NCI-H2227 (cell line): ENCODE measurements at regions not wholly inside any gene's neighbourhood (a gene's known extent, or its start where the extent isn't known, plus 50 kb on each side); places are given as distances from the start of the nearest gene placed in this dataset.
"Not testable (repeated sequence)": the region's sequence is repeated elsewhere in the genome, so short reads cannot be mapped to it uniquely, and the experiment has no call there.

Source experiments
- DNase-seq: peaks from one replicate; lab custom pipeline; 2025; ENCODE audit not compliant: unreplicated experiment; lab: John Stamatoyannopoulos, UW

GRCh38 chr16:15307184-15307583 lies 70.9 kb downstream of the NPIPA5 start:
- not testable (repeated sequence) for DNase-seq

- not testable (repeated sequence) for DNase-seq
These were observed 72.2 kb downstream of the NPIPA5 start for GRCh38 chr16:15305889-15306288.

GRCh38 chr16:15303667-15304324 lies 74.3 kb downstream of the NPIPA5 start:
- DNase-seq, result not testable (repeated sequence)

DNA sequence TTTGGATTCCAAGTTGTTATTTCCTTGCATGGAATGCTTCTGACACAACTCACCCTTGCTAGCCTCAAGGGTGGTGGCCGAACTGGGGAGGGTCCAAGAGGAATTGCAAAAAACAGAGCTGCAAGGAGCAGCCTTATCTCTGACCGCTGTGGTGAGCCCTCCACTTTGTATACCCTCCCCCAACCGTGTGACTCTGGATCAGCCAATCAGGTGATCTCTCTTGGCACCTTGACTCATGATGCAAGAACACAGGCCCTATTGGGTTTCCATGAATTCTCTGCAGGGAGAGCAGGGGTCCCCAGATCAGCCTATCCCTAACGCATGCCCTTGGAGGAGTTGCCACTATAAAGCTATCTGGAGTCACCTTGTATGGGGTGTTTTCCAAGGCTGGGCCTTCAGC lies 81.0 kb downstream of the NPIPA5 start:
- DNase-seq, result not testable (repeated sequence)

DNA sequence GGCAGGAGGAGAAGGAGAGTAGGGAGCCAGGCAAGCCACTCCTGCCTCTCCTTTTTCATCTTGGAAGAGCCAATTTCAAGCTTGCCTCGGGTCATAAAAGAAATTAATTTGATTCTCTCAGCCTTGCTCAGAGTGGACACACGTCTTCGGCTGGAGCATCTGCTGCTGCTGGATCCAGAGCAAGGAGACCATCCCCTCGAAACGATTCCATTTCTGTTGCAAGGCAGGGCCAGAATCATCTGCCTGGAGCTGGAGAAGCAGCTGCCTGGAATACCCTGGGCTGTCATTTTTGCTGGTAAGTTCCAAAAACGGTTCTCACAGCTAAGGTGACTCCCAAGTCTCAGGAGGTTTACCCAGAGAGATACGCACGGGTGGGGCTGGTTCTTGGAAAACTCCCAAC lies 103.3 kb downstream of the NPIPA5 start:
- peak; percentile 26 for DNase-seq

GRCh38 chr16:15273964-15274363 lies 104.1 kb downstream of the NPIPA5 start:
- DNase-seq, result not testable (repeated sequence)

GRCh38 chr16:15266941-15267340 lies 111.2 kb downstream of the NPIPA5 start:
- not testable (repeated sequence) for DNase-seq

GRCh38 chr16:15262212-15262611 lies 115.9 kb downstream of the NPIPA5 start:
- not testable (repeated sequence) for DNase-seq

DNA sequence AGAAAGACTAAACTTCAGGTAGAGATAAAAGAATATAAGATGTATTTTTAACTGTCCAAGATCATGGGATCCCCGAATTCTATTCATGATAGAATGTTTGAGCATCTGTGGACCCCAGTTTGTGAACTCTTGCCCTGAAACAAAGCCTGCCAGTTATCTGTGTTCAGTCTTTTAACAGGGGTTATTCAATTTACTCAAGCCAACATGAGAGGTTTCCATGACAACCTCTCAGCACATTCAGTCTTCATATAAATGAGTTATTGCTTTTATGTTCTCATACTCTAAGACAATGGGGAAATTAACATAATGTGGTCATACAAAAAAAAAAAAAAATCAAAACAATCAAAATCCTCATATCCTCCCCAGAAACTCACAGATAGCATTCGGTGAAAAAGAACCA lies 130.1 kb downstream of the NPIPA5 start:
- not testable (repeated sequence) for DNase-seq

DNA sequence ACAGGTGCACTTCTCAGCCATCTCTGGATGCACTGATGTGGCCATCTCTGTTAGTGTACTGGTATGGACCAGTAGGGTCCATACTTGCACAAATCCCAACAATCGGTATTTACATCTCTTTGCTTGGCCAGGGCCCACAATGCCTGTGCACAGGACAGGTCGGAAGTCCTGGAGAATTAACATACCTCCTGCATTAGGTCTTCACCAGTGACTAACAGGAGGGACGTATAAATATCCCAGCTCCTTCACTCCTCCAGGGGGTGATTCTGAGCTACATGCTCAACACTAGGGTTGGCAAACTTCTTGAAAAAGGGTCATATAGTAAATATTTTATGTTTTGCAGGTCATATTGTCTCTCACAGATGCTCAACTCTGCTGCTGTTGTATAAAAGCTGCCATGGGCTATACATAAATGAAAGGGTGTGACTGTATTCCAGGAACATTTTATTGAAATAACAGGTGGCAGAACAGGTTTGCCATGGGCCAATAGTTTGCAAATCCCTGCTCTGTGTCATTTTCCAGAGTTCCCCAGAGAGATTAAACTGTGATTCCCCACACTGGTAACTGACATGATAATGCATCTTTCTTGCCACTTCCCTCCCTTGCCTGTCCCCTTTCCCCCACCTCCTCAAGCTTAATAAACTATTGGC lies 141.3 kb downstream of the NPIPA5 start:
- DNase-seq, result not testable (repeated sequence)

DNA sequence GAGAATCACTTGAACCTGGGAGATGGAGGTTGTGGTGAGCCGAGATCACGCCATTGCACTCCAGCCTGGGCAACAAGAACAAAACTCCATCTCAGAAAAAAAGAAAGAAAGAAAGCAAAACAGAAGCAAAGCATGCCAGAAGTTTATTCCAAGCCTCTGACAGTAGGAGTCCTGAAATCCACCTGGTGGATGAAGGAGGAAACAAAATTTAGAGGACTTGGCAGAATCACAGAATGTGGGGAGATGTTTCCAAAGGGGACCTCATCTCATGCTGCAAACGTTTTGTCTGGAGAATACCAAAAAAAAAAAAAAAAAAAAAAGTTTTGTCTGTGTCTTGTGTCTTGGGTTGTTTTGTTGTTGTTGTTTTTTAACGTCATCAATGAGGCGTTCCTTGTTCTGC lies 141.1 kb upstream of the RRN3 start:
- DNase-seq, result not testable (repeated sequence)

GRCh38 chr16:15234702-15235101 lies 140.6 kb upstream of the RRN3 start:
- not testable (repeated sequence) for DNase-seq

DNA sequence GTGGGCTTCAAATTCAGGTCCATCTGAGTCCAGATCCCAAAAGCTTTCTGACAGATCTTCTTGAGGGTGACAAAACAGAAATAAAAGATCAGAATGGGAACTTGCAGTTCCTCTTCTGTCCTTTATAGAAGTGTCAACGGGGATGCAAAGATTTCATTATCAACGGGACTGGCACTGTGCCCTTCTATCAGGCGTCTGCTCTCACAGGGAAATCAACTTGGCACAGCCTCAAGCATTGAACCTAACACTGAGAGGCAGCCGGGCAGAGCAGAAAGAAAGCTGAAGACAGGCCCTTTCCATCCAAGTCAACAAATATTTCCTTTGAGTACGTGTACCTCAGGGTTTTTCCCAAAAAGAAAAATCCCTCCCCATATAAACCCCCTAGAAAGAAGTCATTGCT lies 136.4 kb upstream of the RRN3 start:
- not testable (repeated sequence) for DNase-seq

GRCh38 chr16:15229661-15230060 lies 135.6 kb upstream of the RRN3 start:
- DNase-seq, result not testable (repeated sequence)

- DNase-seq, result not testable (repeated sequence)
These were observed 130.6 kb upstream of the RRN3 start for GRCh38 chr16:15224651-15225050.

DNA sequence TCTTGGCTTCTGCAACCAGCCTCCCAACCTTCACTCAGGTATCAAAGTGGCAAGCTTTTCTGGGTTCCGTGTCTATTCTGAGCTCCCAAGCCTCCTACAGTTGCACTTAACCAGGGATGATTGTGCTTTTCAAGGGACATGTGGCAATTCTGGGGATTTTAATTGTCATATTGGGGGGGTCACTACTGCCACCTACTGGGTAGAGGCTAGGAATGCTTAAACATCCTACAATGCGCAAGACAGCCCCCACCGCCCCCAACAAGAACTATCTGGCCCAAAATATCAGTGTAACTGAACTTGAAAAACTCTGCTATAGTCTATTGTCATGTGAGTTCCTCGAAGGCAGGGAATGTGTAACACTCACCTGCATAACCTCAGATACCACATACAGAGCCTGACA lies 129.3 kb upstream of the RRN3 start:
- DNase-seq, result not testable (repeated sequence)

DNA sequence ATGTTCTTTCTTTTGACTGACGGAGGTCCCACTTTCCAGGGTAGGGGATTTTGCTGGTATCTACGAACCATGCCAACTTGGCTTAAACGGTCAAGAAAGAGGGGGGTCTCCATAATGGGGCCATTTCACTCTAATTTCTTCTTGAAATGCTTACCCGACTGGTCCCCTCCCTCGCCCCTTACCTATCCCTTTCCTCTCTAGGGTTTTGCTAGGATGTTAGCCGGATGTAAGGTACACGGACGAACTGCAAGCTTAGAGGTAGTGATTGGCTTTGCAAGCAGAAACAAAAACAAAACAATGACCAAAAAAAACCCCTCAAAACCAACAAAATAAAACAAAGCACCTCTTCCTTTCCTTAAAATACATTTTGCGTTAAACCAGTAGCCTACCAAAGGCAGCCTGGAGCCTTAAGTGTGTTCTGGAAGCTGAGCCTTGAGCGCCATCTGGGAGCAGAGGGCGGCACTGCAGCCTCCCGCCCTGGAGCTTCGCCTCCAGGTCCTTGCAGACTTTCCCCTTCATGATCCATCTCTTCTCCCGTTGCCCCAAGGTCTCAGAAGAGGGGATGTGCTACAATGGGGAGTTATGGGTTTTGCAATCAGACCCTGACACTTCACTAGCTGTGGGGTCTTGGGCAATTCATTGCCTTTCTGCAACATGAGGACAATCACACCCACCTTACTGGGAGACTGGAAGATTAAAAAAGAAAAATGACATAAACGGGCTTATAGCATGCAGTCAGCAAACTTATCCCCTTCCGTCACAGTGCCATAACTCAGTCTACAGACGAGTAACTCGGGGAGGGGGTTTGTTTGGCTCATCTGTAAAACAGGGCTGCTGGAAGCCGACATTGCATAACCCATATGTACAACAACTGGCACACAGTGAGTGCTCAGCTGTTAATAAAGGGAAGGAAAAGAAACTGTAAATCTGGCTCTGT lies 125.9 kb upstream of the RRN3 start:
- DNase-seq, result not testable (repeated sequence)

DNA sequence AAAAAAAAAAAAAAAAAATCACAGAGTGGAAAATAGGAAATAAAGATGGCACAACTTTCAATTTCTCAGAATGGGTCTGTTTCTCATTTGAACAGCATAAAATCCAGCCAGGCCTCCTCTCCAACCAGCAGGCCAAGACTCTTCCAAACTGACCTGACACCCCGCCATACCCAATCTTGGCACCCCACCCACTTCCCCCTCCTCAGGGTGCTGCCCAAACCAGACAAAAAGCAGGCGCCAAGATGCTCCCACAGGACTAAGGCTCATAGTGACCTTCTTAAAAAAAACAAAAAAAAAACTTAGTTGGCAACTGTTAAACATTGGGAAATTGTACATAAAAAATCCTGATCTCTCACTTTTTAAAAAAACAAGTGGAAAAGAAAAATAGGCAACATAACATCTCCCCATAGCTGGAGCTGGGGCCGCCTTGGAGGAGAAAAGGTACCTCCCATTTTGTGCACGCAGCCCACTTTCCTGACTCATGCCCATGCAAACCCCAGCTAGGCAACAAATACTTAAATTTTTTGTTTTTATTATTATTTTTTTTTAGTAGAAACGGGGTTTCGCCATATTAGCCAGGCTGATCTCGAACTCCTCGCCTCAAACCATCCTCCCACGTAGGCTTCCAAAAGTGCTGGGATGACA lies 124.9 kb upstream of the RRN3 start:
- not testable (repeated sequence) for DNase-seq

DNA sequence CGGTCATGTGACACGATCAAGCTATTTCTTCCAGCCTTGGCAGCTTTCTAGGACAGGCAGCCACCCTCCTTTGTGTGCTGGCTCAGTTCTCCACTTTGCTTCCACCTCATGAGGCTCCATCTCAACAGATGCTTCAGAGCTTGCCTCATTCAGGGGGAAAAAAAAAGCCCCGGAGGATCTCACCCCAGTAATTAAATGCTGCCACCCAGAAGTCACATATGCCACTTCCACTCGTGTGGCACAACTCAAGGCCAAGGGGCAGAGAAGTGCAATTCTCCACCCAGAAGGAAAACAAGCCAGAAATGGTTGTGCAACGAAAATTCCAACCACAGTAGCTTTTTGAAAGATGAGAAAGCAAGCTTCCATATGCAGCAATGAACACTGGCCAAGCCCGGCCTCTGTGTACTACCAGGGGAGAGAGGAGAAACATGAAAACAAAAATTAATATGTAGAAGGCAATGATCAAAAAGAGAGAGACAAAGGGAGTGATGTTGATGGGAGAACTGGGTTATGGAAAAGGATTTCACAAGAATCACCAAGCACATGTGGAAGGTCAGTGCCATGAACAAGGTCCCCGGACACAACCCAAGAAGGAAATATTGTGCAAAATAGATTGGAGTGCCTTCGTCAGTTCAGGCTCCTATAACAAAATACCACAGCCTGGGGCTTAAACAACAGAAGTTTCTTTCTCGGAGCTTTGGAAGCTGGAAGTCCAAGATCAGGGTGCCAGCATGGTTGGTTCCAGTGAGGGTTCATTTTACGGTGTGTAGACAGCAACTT lies 113.3 kb upstream of the RRN3 start:
- DNase-seq, result not testable (repeated sequence)

DNA sequence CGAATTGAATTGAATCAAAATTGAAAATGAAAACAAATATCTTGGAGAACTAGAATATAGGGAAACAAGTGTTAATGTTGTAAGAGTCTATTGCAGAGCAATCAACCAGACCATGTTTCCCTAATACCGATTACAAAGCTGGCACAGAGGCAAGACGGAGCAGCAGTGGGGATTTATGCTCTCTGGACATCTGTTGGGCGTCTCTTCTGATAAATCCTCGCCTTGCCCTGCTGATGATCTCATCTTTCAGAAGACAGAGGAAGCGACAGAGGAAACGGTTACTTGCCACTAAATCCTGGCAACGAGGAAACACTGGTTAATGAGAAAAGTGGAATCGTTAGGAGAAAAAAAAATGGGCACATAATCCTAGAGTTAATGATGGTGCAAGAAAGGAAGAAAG lies 112.4 kb upstream of the RRN3 start:
- DNase-seq, result not testable (repeated sequence)
